CD4-positive, alpha-beta T cell (primary cell): ENCODE measurements at regions not wholly inside any gene's neighbourhood (a gene's known extent, or its start where the extent isn't known, plus 50 kb on each side); places are given as distances from the start of the nearest gene placed in this dataset.

Experiments used
- ATAC-seq: fragments of 200-7000 bp; cut with Tn5 transposase; one replicate; pipeline ENCODE4 v1.10.0; 2022; ENCODE audit warnings: mild to moderate bottlenecking; ENCODE audit not compliant: poor library complexity
- CTCF ChIA-PET: fragments of 350-600 bp; sonication (Branson Sonifier 250); formaldehyde crosslinking; loops from one replicate; lab custom pipeline; 2021; ENCODE audit warnings: antibody characterized with exemption, inconsistent platforms; lab: Charles Lee
- POLR2A ChIA-PET: fragments of 350-600 bp; sonication (Branson Sonifier 250); formaldehyde crosslinking; loops from one replicate; lab custom pipeline; 2021; ENCODE audit warnings: antibody characterized with exemption, inconsistent platforms; lab: Charles Lee
- DNase-seq, 14 experiments: peaks; one replicate each; pipeline ENCODE4 v3.0.0-alpha.2; 2013 to 2020; ENCODE audit warnings: mixed read lengths in 2 of 14
- H3K27ac ChIP-seq, 2 donors: one replicate each; pipeline versions ENCODE4 v1.5.1 to v1.7.0; 2013; ENCODE audit warnings: low read length in 2 of 2, low read depth in 1 of 2, mild to moderate bottlenecking in 1 of 2
- H3K27me3 ChIP-seq, 2 experiments: 1 replicate in 1 of 2; 2 replicates in 1 of 2; pipeline versions ENCODE4 v1.6.1 to v1.7.0; 2013; ENCODE audit warnings: low read length in 2 of 2, control low read depth in 1 of 2, mild to moderate bottlenecking in 1 of 2, moderate library complexity in 1 of 2; ENCODE audit not compliant: insufficient read depth in 2 of 2, control insufficient read depth in 1 of 2
- H3K36me3 ChIP-seq: one replicate; pipeline ENCODE4 v1.6.1; 2013; ENCODE audit warnings: low read length, control low read depth; ENCODE audit not compliant: insufficient read depth
- H3K4me1 ChIP-seq: one replicate; pipeline ENCODE4 v1.6.1; 2013; ENCODE audit warnings: low read length, control low read depth; ENCODE audit not compliant: insufficient read depth
- H3K4me3 ChIP-seq: one replicate; pipeline ENCODE4 v1.5.1; 2013; ENCODE audit warnings: mild to moderate bottlenecking, low read length, moderate library complexity
- H3K9me3 ChIP-seq, 2 experiments: 1 replicate in 1 of 2; 2 replicates in 1 of 2; pipeline versions ENCODE4 v1.6.1 to v1.7.0; 2013; ENCODE audit warnings: low read length in 2 of 2, mild to moderate bottlenecking in 2 of 2, control low read depth in 1 of 2, moderate library complexity in 1 of 2; ENCODE audit not compliant: control insufficient read depth in 1 of 2, insufficient read depth in 1 of 2
- H3K27ac Mint-ChIP-seq: one replicate; pipeline ENCODE4 v1.8.0; 2020; ENCODE audit warnings: mixed read lengths
- H3K27me3 Mint-ChIP-seq: one replicate; pipeline ENCODE4 v1.8.0; 2021; ENCODE audit warnings: mixed read lengths
- H3K36me3 Mint-ChIP-seq: one replicate; pipeline ENCODE4 v1.8.0; 2021; ENCODE audit warnings: low read depth, mixed read lengths
- H3K4me1 Mint-ChIP-seq: one replicate; pipeline ENCODE4 v1.8.0; 2021; ENCODE audit warnings: low read depth, mixed read lengths
- H3K4me3 Mint-ChIP-seq: one replicate; pipeline ENCODE4 v1.8.0; 2020; ENCODE audit warnings: mild to moderate bottlenecking, mixed read lengths
- H3K9me3 Mint-ChIP-seq: one replicate; pipeline ENCODE4 v1.8.0; 2020; ENCODE audit warnings: mixed read lengths
- intact Hi-C, 2 experiments: fragments of 100-400 bp; cut with DNase I in 1 of 2; cut with micrococcal nuclease in 1 of 2; formaldehyde crosslinking; loops; one replicate each; pipeline versions ENCODE4 v1.15.1 to v1.9.0; 2023 to 2025; cut with DNase I, micrococcal nuclease
- TF ChIP-seq, protein P1 (sequence below): fragments of 200-600 bp; IDR thresholded peaks from one replicate; pipeline ENCODE4 v1.8.0; 2022; ENCODE audit warnings: antibody characterized with exemption, mild to moderate bottlenecking

DNA sequence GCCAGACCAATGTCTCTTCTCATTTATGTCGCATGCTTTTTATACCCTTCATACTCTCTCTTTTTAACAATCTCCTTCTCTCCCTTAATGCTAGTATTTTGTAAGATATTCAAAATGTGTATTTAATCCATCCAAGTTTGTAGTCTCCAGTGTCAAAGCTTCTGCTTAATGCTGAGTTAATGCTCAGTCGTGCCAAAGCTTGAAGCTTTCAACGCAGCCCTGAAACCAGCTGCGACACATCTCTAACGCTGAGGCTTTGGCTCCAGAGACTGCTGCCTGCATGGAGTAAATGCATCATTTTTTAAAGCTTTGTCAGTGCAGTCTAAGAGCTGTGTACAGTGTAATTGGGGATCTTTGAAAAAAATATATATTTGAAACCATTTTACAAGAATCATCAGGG lies 2108.8 kb upstream of the PIK3C3 start:
- ChIA-PET CTCF (no interaction called here), POLR2A (no interaction called here)
- ATAC-seq (no peak), DNase-seq (no peak)
- Mint-ChIP-seq H3K27me3 (no peaks in the 10 kb centered on the region), H3K4me1 (no peaks in the 10 kb centered on the region), H3K36me3 (no peaks in the 10 kb centered on the region), H3K9me3 (peaks cover under 1% of the 10 kb centered on the region), H3K27ac (no peak overlapping the region), H3K4me3 (no peak overlapping the region)
- intact Hi-C loops = no loop called here
- TF ChIP-seq, protein P1, sequence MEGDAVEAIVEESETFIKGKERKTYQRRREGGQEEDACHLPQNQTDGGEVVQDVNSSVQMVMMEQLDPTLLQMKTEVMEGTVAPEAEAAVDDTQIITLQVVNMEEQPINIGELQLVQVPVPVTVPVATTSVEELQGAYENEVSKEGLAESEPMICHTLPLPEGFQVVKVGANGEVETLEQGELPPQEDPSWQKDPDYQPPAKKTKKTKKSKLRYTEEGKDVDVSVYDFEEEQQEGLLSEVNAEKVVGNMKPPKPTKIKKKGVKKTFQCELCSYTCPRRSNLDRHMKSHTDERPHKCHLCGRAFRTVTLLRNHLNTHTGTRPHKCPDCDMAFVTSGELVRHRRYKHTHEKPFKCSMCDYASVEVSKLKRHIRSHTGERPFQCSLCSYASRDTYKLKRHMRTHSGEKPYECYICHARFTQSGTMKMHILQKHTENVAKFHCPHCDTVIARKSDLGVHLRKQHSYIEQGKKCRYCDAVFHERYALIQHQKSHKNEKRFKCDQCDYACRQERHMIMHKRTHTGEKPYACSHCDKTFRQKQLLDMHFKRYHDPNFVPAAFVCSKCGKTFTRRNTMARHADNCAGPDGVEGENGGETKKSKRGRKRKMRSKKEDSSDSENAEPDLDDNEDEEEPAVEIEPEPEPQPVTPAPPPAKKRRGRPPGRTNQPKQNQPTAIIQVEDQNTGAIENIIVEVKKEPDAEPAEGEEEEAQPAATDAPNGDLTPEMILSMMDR = no peak
- no peak overlapping the region for H3K27ac ChIP-seq
- no peaks in the 10 kb centered on the region for H3K4me1 ChIP-seq
- no peaks in the 10 kb centered on the region for H3K36me3 ChIP-seq
- peaks cover 0 to 18% of the 10 kb centered on the region in 2 experiments for H3K9me3 ChIP-seq
- no peak overlapping the region for H3K4me3 ChIP-seq
- H3K27me3 ChIP-seq = no peaks in the 10 kb centered on the region

DNA sequence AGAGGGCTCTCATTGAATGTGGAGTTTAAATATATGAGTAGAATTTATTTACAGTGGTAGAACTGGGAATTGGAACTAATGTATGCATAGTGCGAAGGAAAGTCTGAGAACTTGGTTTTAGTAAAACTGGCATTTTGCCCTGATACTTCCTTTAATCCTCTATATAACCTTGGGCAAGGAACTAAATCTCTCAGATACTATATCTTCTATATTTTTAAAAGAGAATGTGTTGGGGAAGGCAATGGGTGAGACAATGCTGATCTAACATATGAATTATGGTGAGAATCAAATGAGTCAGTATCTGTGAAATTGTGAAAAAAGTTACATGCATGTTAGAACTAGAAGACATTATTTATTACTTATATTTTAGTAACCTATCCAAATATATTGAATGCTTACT lies 2109.4 kb upstream of the PIK3C3 start:
- Histone ChIP-seq H3K4me1 (no peaks in the 10 kb centered on the region), H3K36me3 (no peaks in the 10 kb centered on the region), H3K9me3 (peaks cover 0 to 21% of the 10 kb centered on the region in 2 experiments), H3K4me3 (no peak overlapping the region), H3K27ac (no peak overlapping the region), H3K27me3 (no peaks in the 10 kb centered on the region)
- Mint-ChIP-seq H3K4me1 (no peaks in the 10 kb centered on the region), H3K36me3 (no peaks in the 10 kb centered on the region), H3K4me3 (no peak overlapping the region), H3K27me3 (no peaks in the 10 kb centered on the region), H3K9me3 (no peaks in the 10 kb centered on the region), H3K27ac (no peak overlapping the region)
- ATAC-seq (no peak), DNase-seq (no peak)
- TF ChIP-seq, protein P1 = no peak
- ChIA-PET CTCF (no interaction called here), POLR2A (no interaction called here)
- intact Hi-C loops = no loop called here

- H3K4me3 ChIP-seq = no peak overlapping the region
- H3K27ac ChIP-seq = no peak overlapping the region
- Mint-ChIP-seq H3K4me1 (no peaks in the 10 kb centered on the region), H3K36me3 (no peaks in the 10 kb centered on the region), H3K4me3 (no peak overlapping the region), H3K27me3 (no peaks in the 10 kb centered on the region), H3K27ac (no peak overlapping the region), H3K9me3 (no peaks in the 10 kb centered on the region)
- H3K36me3 ChIP-seq = no peaks in the 10 kb centered on the region
- ATAC-seq (no peak), DNase-seq (no peak)
- ChIA-PET POLR2A (no interaction called here), CTCF (no interaction called here)
- no peaks in the 10 kb centered on the region for H3K27me3 ChIP-seq
- H3K9me3 ChIP-seq = peaks cover 0 to 21% of the 10 kb centered on the region in 2 experiments
- H3K4me1 ChIP-seq = no peaks in the 10 kb centered on the region
- TF ChIP-seq, protein P1 = no peak
- intact Hi-C loops = no loop called here
Measured at GRCh38 chr18:39845106-39845505, 2109.9 kb upstream of the PIK3C3 start.
